CD4-positive, alpha-beta memory T cell (primary cell): ENCODE measurements at regions not wholly inside any gene's neighbourhood (a gene's known extent, or its start where the extent isn't known, plus 50 kb on each side); places are given as distances from the start of the nearest gene placed in this dataset.
A peak's percentile ranks its signal among the peaks of the same experiment; 100 is the strongest.

ENCODE experiments used
- CTCF ChIA-PET: fragments of 350-600 bp; sonication (Branson Sonifier 250); formaldehyde crosslinking; loops from one replicate; lab custom pipeline; 2021; ENCODE audit warnings: inconsistent platforms; ENCODE audit not compliant: partially characterized antibody; lab: Charles Lee
- POLR2A ChIA-PET: fragments of 350-600 bp; sonication (Branson Sonifier 250); formaldehyde crosslinking; loops from one replicate; lab custom pipeline; 2021; ENCODE audit not compliant: partially characterized antibody; lab: Charles Lee
- DNase-seq, 5 donors: peaks; one replicate each; pipeline versions ENCODE4 v3.0.0 to v3.0.0-alpha.2; 2020 to 2022; ENCODE audit warnings: mixed read lengths in 1 of 5
- H3K27ac ChIP-seq: one replicate; pipeline ENCODE4 v1.7.0; 2013; ENCODE audit warnings: low read depth, low read length
- H3K27me3 ChIP-seq: 2 replicates; pipeline ENCODE4 v1.7.0; 2013; ENCODE audit warnings: mild to moderate bottlenecking, low read length, moderate library complexity; ENCODE audit not compliant: insufficient read depth
- H3K36me3 ChIP-seq: 2 replicates; pipeline ENCODE4 v1.7.0; 2013; ENCODE audit warnings: mild to moderate bottlenecking, low read length, moderate library complexity; ENCODE audit not compliant: insufficient read depth
- H3K4me1 ChIP-seq: 2 replicates; pipeline ENCODE4 v1.7.0; 2013; ENCODE audit warnings: mild to moderate bottlenecking, low read length, moderate library complexity; ENCODE audit not compliant: insufficient read depth
- H3K4me3 ChIP-seq, 2 donors: one replicate each; pipeline ENCODE4 v1.7.0; 2013; ENCODE audit warnings: low read length in 2 of 2, mild to moderate bottlenecking in 1 of 2
- H3K9me3 ChIP-seq, 2 donors: one replicate each; pipeline ENCODE4 v1.7.0; 2013; ENCODE audit warnings: low read length in 2 of 2, control low read depth in 1 of 2; ENCODE audit not compliant: control insufficient read depth in 1 of 2
- H3K27ac Mint-ChIP-seq, 7 donors: one replicate each; pipeline ENCODE4 v1.8.0; 2020 to 2021; ENCODE audit warnings: mixed read lengths in 7 of 7, mild to moderate bottlenecking in 6 of 7, inconsistent platforms in 3 of 7, moderate library complexity in 3 of 7
- H3K27me3 Mint-ChIP-seq, 2 donors: one replicate each; pipeline ENCODE4 v1.8.0; 2020 to 2021; ENCODE audit warnings: mixed read lengths in 2 of 2
- H3K36me3 Mint-ChIP-seq, 2 donors: one replicate each; pipeline ENCODE4 v1.8.0; 2020 to 2021; ENCODE audit warnings: mixed read lengths in 2 of 2, inconsistent platforms in 1 of 2, mild to moderate bottlenecking in 1 of 2
- H3K4me1 Mint-ChIP-seq, 4 donors: one replicate each; pipeline ENCODE4 v1.8.0; 2020 to 2021; ENCODE audit warnings: mixed read lengths in 4 of 4, mild to moderate bottlenecking in 1 of 4
- H3K4me3 Mint-ChIP-seq, 8 donors: one replicate each; pipeline ENCODE4 v1.8.0; 2020 to 2021; ENCODE audit warnings: mixed read lengths in 8 of 8, mild to moderate bottlenecking in 7 of 8, moderate library complexity in 6 of 8, inconsistent platforms in 3 of 8
- H3K9me3 Mint-ChIP-seq, 8 donors: one replicate each; pipeline ENCODE4 v1.8.0; 2020 to 2021; ENCODE audit warnings: mixed read lengths in 8 of 8, mild to moderate bottlenecking in 5 of 8, inconsistent platforms in 3 of 8, moderate library complexity in 1 of 8
- intact Hi-C: fragments of 100-400 bp; cut with micrococcal nuclease; formaldehyde crosslinking; loops from one replicate; pipeline ENCODE4 v1.15.1; 2023

DNA sequence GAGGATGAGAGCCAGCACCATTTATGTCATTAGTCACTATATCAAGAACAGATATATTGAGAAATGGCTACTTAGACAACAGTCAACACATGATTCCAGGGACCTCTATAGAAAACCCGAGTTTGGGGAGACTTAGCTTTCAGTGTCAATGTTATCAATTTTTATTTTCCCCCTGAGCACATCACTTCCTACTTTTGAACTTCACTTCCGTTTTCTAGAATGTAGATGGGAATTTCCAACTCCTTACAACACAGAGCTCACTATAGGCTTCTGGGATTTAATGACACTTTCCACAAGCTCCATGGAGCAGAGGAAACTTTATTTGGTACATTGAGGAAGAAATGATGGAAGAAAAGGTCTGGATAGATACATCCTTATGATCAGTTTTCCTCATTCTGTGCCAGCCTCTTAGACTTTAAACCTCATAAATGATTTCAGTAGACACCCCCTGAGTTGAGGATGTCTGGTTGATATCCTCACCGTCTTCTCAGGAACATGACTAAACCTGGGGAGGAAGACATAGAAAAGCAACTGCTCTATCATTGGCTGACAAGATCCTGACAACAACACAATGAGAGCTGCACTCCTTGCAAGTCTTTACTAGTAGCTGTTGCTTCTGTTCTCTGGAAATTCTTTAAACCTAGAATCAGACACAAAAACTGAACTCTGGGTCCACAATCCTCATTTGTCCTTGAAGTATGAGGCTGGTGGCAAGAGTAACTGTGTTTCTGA, 449.4 kb upstream of the OR4E1 start:
- no peaks in the 10 kb centered on the region for H3K27me3 Mint-ChIP-seq
- peak in 1 of 5 donors; percentile 50 for DNase-seq
- H3K4me3 ChIP-seq: no peak overlapping the region
- peaks cover 4% of the 10 kb centered on the region for H3K4me1 ChIP-seq
- ChIA-PET POLR2A (interaction anchor here (1.0 to 3.3 kb wide), 22 partner anchors 9 to 466 kb away, joined by 3 to 28 read pairs (median 8); partner anchors contain the start of gene DAD1), CTCF (interaction anchor here (1.3 to 2.9 kb wide), 8 partner anchors 9 to 531 kb away, joined by 3 to 19 read pairs (median 8); no protein-coding TSS in a partner anchor)
- peak overlapping the region; percentile 70 to 86 (median 78) for H3K4me3 Mint-ChIP-seq
- H3K9me3 Mint-ChIP-seq: no peaks in the 10 kb centered on the region
- no peaks in the 10 kb centered on the region for H3K36me3 Mint-ChIP-seq
- H3K4me1 Mint-ChIP-seq: peaks cover 2 to 12% (median 6%) of the 10 kb centered on the region in 4 donors
- no peaks in the 10 kb centered on the region for H3K27me3 ChIP-seq
- H3K27ac ChIP-seq: peak overlapping the region; percentile 46
- no peaks in the 10 kb centered on the region for H3K9me3 ChIP-seq
- H3K36me3 ChIP-seq: no peaks in the 10 kb centered on the region
- peak overlapping the region; percentile 82 to 95 (median 88) for H3K27ac Mint-ChIP-seq
- intact Hi-C loops: loop anchor here (2.0 to 5.0 kb wide), 2 partner anchors 434 to 449 kb away; no protein-coding TSS in a partner anchor

DNA sequence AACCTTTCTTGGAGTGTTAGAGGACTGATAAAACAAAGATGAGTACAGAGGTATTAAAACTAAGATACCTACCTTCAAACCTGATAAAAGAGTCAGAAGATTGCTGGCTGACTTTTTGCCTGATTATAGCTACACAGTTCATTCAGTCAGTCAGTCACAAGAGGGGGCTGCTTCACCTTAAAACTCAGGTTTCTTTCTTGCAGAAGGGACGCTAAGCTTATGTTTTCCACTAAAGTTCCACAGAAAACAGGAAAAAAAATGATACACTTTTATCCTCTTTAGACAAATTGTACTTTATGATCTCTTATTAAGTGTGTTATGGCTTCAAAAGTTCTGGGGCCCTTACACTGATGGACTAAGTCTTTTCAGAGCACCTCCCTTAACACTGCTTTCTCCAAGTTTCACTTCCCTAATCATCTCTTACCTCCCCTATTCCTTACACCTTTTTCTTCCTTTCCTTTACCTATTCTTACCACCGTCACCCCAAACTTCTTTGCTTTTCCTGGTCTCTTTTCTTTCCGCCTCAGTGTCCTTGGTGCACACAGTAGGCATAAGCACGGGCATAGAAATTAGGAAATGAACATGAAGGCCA, 448.7 kb upstream of the OR4E1 start:
- H3K4me1 Mint-ChIP-seq: peaks cover 2 to 12% (median 6%) of the 10 kb centered on the region in 4 donors
- H3K27ac ChIP-seq: peak overlapping the region; percentile 46
- ChIA-PET POLR2A (interaction anchor here (0.8 to 3.3 kb wide), 14 partner anchors 9 to 448 kb away, joined by 3 to 28 read pairs (median 10); no protein-coding TSS in a partner anchor), CTCF (interaction anchor here (0.7 to 2.9 kb wide), 7 partner anchors 9 to 806 kb away, joined by 3 to 19 read pairs (median 11); no protein-coding TSS in a partner anchor)
- no peaks in the 10 kb centered on the region for H3K36me3 ChIP-seq
- H3K27me3 Mint-ChIP-seq: no peaks in the 10 kb centered on the region
- H3K9me3 Mint-ChIP-seq: no peaks in the 10 kb centered on the region
- peak overlapping the region; percentile 82 to 95 (median 88) for H3K27ac Mint-ChIP-seq
- no peaks in the 10 kb centered on the region for H3K9me3 ChIP-seq
- no peak overlapping the region for H3K4me3 ChIP-seq
- H3K36me3 Mint-ChIP-seq: no peaks in the 10 kb centered on the region
- peaks cover 4% of the 10 kb centered on the region for H3K4me1 ChIP-seq
- peak overlapping the region; percentile 70 to 86 (median 78) for H3K4me3 Mint-ChIP-seq
- DNase-seq: peak in 1 of 5 donors; percentile 32
- no peaks in the 10 kb centered on the region for H3K27me3 ChIP-seq
- intact Hi-C loops: loop anchor here (2.0 to 5.0 kb wide), 2 partner anchors 434 to 450 kb away; no protein-coding TSS in a partner anchor

DNA sequence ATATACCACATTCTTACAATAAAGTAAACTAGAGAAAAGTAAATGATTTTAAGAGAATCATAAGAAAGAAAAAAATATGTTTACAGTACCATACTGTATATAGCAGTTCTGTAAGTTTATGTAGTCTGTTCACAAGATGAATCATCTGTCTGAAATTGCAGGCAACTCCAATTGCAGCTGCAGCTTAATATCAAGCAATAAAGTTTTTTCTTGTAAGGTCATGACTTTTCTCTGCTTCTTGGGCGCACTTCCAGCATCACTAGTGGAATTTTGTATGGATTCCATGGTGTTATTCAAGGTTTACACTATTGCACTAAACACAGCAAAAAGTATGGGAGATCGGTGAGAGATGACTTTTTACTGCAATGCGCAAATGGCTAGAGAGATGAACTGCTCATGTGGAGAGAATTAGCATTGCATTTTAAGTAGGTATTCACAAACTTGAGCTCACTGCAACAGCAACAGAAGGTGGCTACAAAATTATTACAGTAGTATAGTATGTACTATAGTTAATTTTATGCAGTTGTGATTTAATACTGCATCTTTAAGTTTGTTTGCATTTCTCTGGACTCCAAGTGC, 445.4 kb upstream of the OR4E1 start:
- Mint-ChIP-seq H3K27me3 (no peaks in the 10 kb centered on the region), H3K4me1 (peaks cover under 1 to 16% (median 5%) of the 10 kb centered on the region in 4 donors), H3K9me3 (no peaks in the 10 kb centered on the region), H3K4me3 (peak overlapping the region; percentile 67 to 82 (median 76)), H3K36me3 (no peaks in the 10 kb centered on the region), H3K27ac (peak overlapping the region in 4 of 7 donors; percentile 63 to 89 (median 68))
- no peaks in the 10 kb centered on the region for H3K9me3 ChIP-seq
- H3K27me3 ChIP-seq: no peaks in the 10 kb centered on the region
- H3K4me3 ChIP-seq: no peak overlapping the region
- no peak overlapping the region for H3K27ac ChIP-seq
- POLR2A ChIA-PET: interaction anchor here (1.7 to 2.6 kb wide), 3 partner anchors 406 to 451 kb away, joined by 3 to 8 read pairs (median 4); no protein-coding TSS in a partner anchor
- CTCF ChIA-PET: interaction anchor here (0.8 kb wide), 1 partner anchor 13 kb away, joined by 3 read pairs; no protein-coding TSS in a partner anchor
- H3K36me3 ChIP-seq: no peaks in the 10 kb centered on the region
- no peak for DNase-seq
- intact Hi-C loops: no loop called here
- peaks cover 4% of the 10 kb centered on the region for H3K4me1 ChIP-seq

DNA sequence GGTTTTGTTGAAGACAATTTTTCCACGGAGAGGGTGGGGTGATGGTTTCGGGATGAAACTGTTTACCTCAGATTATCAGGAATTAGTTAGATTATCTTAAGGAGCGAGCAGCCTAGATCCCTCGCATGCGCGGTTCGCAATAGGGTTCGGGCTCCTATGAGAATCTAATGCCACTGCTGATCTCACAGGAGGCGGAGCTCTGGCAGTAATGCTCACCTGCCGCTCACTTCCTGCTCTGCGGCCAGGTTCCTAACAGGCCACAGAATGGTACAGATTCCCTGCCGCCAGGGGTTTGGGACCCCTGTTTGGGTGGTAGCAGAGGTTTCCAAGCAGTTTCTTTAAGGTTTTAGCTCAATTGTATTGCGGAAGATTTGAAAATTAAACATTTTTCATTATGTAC, 439.8 kb upstream of the OR4E1 start:
- Histone ChIP-seq H3K9me3 (no peaks in the 10 kb centered on the region), H3K27me3 (no peaks in the 10 kb centered on the region), H3K4me1 (no peaks in the 10 kb centered on the region), H3K36me3 (no peaks in the 10 kb centered on the region), H3K4me3 (no peak overlapping the region), H3K27ac (no peak overlapping the region)
- peak in 1 of 5 donors; percentile 41 for DNase-seq
- H3K4me3 Mint-ChIP-seq: peak overlapping the region; percentile 41 to 77 (median 64)
- H3K27ac Mint-ChIP-seq: peak overlapping the region in 6 of 7 donors; percentile 50 to 91 (median 82)
- intact Hi-C loops: loop anchor here (2.0 kb wide), 1 partner anchor 447 kb away; no protein-coding TSS in a partner anchor
- no peaks in the 10 kb centered on the region for H3K36me3 Mint-ChIP-seq
- H3K4me1 Mint-ChIP-seq: peaks cover 0 to 8% (median 2%) of the 10 kb centered on the region in 4 donors
- no peaks in the 10 kb centered on the region for H3K9me3 Mint-ChIP-seq
- POLR2A ChIA-PET: interaction anchor here (0.9 to 2.4 kb wide), 8 partner anchors 9 to 457 kb away, joined by 3 to 12 read pairs (median 4); no protein-coding TSS in a partner anchor
- CTCF ChIA-PET: interaction anchor here (0.6 to 2.8 kb wide), 5 partner anchors 10 to 740 kb away, joined by 3 to 14 read pairs (median 3); no protein-coding TSS in a partner anchor
- no peaks in the 10 kb centered on the region for H3K27me3 Mint-ChIP-seq

DNA sequence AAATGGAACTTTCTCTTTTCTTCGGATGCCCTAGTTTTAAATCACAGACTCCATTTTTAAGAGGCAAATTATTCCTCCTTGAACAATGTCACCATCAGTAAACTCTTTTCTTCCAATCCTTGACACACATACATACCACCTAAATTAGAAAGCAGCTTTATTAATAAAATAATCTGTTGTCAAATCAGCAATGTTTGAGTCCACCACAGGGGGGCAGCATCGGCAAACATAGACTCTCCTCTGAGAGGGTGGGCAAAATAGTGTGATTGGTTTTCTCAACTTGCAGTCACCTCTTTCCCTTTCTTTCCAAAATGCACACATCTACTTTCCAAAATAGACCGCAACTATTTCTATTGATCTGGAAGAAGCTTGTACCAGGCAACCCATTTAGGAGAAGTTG, 438.4 kb upstream of the OR4E1 start:
- Histone ChIP-seq H3K4me3 (no peak overlapping the region), H3K27me3 (no peaks in the 10 kb centered on the region), H3K27ac (peak overlapping the region; percentile 31), H3K4me1 (no peaks in the 10 kb centered on the region), H3K9me3 (no peaks in the 10 kb centered on the region), H3K36me3 (no peaks in the 10 kb centered on the region)
- H3K9me3 Mint-ChIP-seq: no peaks in the 10 kb centered on the region
- DNase-seq: peak in 2 of 5 donors; percentile 34 to 38
- POLR2A ChIA-PET: interaction anchor here (0.7 to 2.4 kb wide), 8 partner anchors 11 to 450 kb away, joined by 3 to 11 read pairs (median 4); no protein-coding TSS in a partner anchor
- intact Hi-C loops: loop anchor here (2.0 kb wide), 1 partner anchor 449 kb away; no protein-coding TSS in a partner anchor
- H3K27ac Mint-ChIP-seq: peak overlapping the region in 4 of 7 donors; percentile 61 to 83 (median 72)
- CTCF ChIA-PET: interaction anchor here (1.2 to 2.8 kb wide), 7 partner anchors 10 to 741 kb away, joined by 3 to 14 read pairs (median 5); no protein-coding TSS in a partner anchor
- H3K4me3 Mint-ChIP-seq: peak overlapping the region; percentile 59 to 85 (median 78)
- no peaks in the 10 kb centered on the region for H3K27me3 Mint-ChIP-seq
- peaks cover 0 to 16% (median 4%) of the 10 kb centered on the region in 4 donors for H3K4me1 Mint-ChIP-seq
- no peaks in the 10 kb centered on the region for H3K36me3 Mint-ChIP-seq

DNA sequence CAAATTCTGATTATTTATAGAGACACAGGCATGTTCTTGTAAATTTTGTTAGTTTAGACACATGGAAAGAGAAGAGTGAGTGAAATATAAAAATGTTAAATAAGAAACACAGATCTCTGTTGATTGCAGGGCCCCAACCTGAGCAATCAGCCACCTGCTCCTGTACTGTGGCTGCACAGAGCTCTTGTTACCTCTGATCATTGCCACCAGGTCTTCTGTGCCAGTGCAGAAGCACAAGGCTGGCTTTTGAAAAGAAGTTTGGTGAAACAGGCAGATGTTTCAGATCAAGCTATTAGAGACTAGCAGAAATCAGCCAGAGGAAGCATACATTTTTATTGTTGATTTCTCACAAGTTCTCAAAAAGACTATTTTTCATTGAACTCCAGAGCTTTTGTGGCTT, 434.1 kb upstream of the OR4E1 start:
- no peak for DNase-seq
- H3K27me3 Mint-ChIP-seq: no peaks in the 10 kb centered on the region
- no peaks in the 10 kb centered on the region for H3K36me3 Mint-ChIP-seq
- POLR2A ChIA-PET: interaction anchor here (1.0 to 2.3 kb wide), 2 partner anchors 410 to 462 kb away, joined by 3 to 9 read pairs; no protein-coding TSS in a partner anchor
- intact Hi-C loops: no loop called here
- H3K27me3 ChIP-seq: no peaks in the 10 kb centered on the region
- H3K9me3 Mint-ChIP-seq: no peaks in the 10 kb centered on the region
- H3K4me3 ChIP-seq: no peak overlapping the region
- CTCF ChIA-PET: interaction anchor here (0.5 to 1.4 kb wide), 3 partner anchors 8 to 830 kb away, joined by 3 to 4 read pairs (median 4); no protein-coding TSS in a partner anchor
- H3K4me3 Mint-ChIP-seq: no peak overlapping the region
- H3K4me1 ChIP-seq: no peaks in the 10 kb centered on the region
- no peaks in the 10 kb centered on the region for H3K9me3 ChIP-seq
- H3K36me3 ChIP-seq: no peaks in the 10 kb centered on the region
- H3K27ac ChIP-seq: no peak overlapping the region
- peak overlapping the region in 1 of 7 donors; percentile 53 for H3K27ac Mint-ChIP-seq
- H3K4me1 Mint-ChIP-seq: peaks cover 0 to 21% (median 5%) of the 10 kb centered on the region in 4 donors
